Panc1 (cell line): ENCODE measurements at regions not wholly inside any gene's neighbourhood (a gene's known extent, or its start where the extent isn't known, plus 50 kb on each side); places are given as distances from the start of the nearest gene placed in this dataset.

Experiments
- ATAC-seq: fragments of 200-7000 bp; cut with Tn5 transposase; 2 replicates; pipeline ENCODE4 v1.9.1; 2020; ENCODE audit warnings: mild to moderate bottlenecking, moderate library complexity
- BruUV-seq: library from RNA; stranded (reverse); fragments of 400-500 nt; replicated peaks from 2 replicates; lab custom pipeline; 2021; lab: Mats Ljungman, UMichigan
- CTCF ChIA-PET: fragments of 300-600 bp; sonication (Branson Sonifier 250); formaldehyde crosslinking; loops from one replicate; lab custom pipeline; 2022; ENCODE audit warnings: antibody characterized with exemption; lab: Charles Lee
- POLR2A ChIA-PET: fragments of 300-600 bp; sonication (Branson Sonifier 250); formaldehyde crosslinking; loops from one replicate; lab custom pipeline; 2022; ENCODE audit warnings: antibody characterized with exemption; lab: Charles Lee
- DNase-seq: peaks from one replicate; pipeline ENCODE4 v3.0.0-alpha.2; 2010; ENCODE audit warnings: low read depth, low spot score
- H3K27ac ChIP-seq: 2 replicates; pipeline ENCODE4 v1.5.1; 2011; ENCODE audit warnings: mild to moderate bottlenecking, low read length, inconsistent platforms
- H3K27me3 ChIP-seq: fragments of 200-500 bp; sonication (Bioruptor generic); 2 replicates; pipeline ENCODE4 v1.6.0; 2014; ENCODE audit warnings: low read length, inconsistent platforms; ENCODE audit not compliant: control insufficient read depth, insufficient read depth
- H3K36me3 ChIP-seq: fragments of 200-500 bp; sonication (Bioruptor generic); 2 replicates; pipeline ENCODE4 v1.5.1; 2014; ENCODE audit warnings: inconsistent platforms, mild to moderate bottlenecking, low read length, moderate library complexity; ENCODE audit not compliant: control insufficient read depth, insufficient read depth
- H3K4me1 ChIP-seq: 2 replicates; pipeline ENCODE4 v1.5.1; 2011; ENCODE audit warnings: inconsistent platforms, mild to moderate bottlenecking, low read length, moderate library complexity; ENCODE audit not compliant: control insufficient read depth, insufficient read depth
- H3K4me3 ChIP-seq, 2 experiments: 2 replicates each; pipeline ENCODE4 v1.5.1; 2011 to 2012; ENCODE audit warnings: low read depth in 2 of 2, low read length in 2 of 2, mild to moderate bottlenecking in 2 of 2, inconsistent platforms in 1 of 2, moderate library complexity in 1 of 2
- H3K9me3 ChIP-seq: fragments of 200-500 bp; sonication (Bioruptor generic); 2 replicates; pipeline ENCODE4 v1.5.1; 2014; ENCODE audit warnings: low read depth, mild to moderate bottlenecking, inconsistent platforms, low read length, moderate library complexity; ENCODE audit not compliant: control insufficient read depth, insufficient read depth
- POLR2AphosphoS5 ChIP-seq: IDR thresholded peaks from 2 replicates; pipeline ENCODE4 v1.6.1; 2012; ENCODE audit warnings: mild to moderate bottlenecking, low read depth, low read length, moderate library complexity
- SIN3A ChIP-seq: IDR thresholded peaks from 2 replicates; pipeline ENCODE4 v1.6.1; 2012; ENCODE audit warnings: low read depth, mild to moderate bottlenecking, low read length, moderate library complexity, borderline replicate concordance; ENCODE audit not compliant: insufficient read depth
- TCF7L2 ChIP-seq: IDR thresholded peaks from 2 replicates; pipeline ENCODE4 v1.6.1; 2011; ENCODE audit warnings: mild to moderate bottlenecking, low read depth, low read length, inconsistent platforms
- in situ Hi-C: cut with HindIII; loops from 2 replicates; pipeline ENCODE4 v1.10.0; 2016; ENCODE audit warnings: low sequenced_read_pairs, low pct_unique_long_range_greater_than_20kb
- intact Hi-C: fragments of 100-400 bp; cut with micrococcal nuclease; formaldehyde crosslinking; loops from one replicate; pipeline ENCODE4 v1.10.0; 2022; ENCODE audit not compliant: unreplicated experiment
- TF ChIP-seq, protein P1 (sequence below): fragments of 450-650 bp; IDR thresholded peaks from 2 replicates; pipeline ENCODE4 v1.5.1; 2017; ENCODE audit warnings: mild to moderate bottlenecking
- TF ChIP-seq, protein P2 (sequence below), 2 experiments: IDR thresholded peaks; 2 replicates each; pipeline ENCODE4 v1.6.1; 2011 to 2012; ENCODE audit warnings: low read depth in 2 of 2, control low read depth in 1 of 2, low read length in 1 of 2, mild to moderate bottlenecking in 1 of 2, moderate library complexity in 1 of 2; ENCODE audit not compliant: insufficient read depth in 1 of 2

DNA sequence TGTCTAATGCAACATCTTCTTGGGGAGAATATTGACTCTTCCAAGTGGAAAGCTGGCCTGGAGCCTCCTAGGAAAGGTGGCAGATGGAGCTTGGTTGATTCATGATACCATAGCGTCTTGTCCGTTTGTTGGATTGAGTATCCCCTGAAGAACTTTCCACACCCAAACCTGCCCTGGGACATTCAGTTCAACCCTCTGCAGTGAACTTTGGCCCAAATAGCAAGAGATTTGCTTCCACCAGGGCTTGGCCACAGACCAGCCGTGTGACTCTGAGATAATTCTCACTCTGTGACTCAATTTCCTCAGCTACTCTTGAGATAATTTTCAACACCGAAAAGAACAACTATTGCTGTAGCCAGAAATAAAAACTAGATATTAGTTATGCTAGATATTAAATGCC, 108.0 kb upstream of the RAD23B start:
- no peaks in the 10 kb centered on the region for H3K27me3 ChIP-seq
- ChIA-PET CTCF (no interaction called here), POLR2A (no interaction called here)
- no peak overlapping the region for H3K27ac ChIP-seq
- no peak for TF ChIP-seq TCF7L2
- TF ChIP-seq POLR2AphosphoS5: no peak
- TF ChIP-seq SIN3A: no peak
- TF ChIP-seq, protein P1, sequence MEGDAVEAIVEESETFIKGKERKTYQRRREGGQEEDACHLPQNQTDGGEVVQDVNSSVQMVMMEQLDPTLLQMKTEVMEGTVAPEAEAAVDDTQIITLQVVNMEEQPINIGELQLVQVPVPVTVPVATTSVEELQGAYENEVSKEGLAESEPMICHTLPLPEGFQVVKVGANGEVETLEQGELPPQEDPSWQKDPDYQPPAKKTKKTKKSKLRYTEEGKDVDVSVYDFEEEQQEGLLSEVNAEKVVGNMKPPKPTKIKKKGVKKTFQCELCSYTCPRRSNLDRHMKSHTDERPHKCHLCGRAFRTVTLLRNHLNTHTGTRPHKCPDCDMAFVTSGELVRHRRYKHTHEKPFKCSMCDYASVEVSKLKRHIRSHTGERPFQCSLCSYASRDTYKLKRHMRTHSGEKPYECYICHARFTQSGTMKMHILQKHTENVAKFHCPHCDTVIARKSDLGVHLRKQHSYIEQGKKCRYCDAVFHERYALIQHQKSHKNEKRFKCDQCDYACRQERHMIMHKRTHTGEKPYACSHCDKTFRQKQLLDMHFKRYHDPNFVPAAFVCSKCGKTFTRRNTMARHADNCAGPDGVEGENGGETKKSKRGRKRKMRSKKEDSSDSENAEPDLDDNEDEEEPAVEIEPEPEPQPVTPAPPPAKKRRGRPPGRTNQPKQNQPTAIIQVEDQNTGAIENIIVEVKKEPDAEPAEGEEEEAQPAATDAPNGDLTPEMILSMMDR: no peak
- TF ChIP-seq, protein P2, sequence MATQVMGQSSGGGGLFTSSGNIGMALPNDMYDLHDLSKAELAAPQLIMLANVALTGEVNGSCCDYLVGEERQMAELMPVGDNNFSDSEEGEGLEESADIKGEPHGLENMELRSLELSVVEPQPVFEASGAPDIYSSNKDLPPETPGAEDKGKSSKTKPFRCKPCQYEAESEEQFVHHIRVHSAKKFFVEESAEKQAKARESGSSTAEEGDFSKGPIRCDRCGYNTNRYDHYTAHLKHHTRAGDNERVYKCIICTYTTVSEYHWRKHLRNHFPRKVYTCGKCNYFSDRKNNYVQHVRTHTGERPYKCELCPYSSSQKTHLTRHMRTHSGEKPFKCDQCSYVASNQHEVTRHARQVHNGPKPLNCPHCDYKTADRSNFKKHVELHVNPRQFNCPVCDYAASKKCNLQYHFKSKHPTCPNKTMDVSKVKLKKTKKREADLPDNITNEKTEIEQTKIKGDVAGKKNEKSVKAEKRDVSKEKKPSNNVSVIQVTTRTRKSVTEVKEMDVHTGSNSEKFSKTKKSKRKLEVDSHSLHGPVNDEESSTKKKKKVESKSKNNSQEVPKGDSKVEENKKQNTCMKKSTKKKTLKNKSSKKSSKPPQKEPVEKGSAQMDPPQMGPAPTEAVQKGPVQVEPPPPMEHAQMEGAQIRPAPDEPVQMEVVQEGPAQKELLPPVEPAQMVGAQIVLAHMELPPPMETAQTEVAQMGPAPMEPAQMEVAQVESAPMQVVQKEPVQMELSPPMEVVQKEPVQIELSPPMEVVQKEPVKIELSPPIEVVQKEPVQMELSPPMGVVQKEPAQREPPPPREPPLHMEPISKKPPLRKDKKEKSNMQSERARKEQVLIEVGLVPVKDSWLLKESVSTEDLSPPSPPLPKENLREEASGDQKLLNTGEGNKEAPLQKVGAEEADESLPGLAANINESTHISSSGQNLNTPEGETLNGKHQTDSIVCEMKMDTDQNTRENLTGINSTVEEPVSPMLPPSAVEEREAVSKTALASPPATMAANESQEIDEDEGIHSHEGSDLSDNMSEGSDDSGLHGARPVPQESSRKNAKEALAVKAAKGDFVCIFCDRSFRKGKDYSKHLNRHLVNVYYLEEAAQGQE (IDR thresholded peaks at IDR 0.05; ENCODE audit: insufficient read depth in 1 of 2, low read depth in 2 of 2, low read length in 1 of 2): no peak
- ATAC-seq (no peak), DNase-seq (no peak)
- H3K36me3 ChIP-seq: no peaks in the 10 kb centered on the region
- intact Hi-C loops: loop anchor here (10.0 kb wide), 1 partner anchor 310 kb away; the partner anchor contains the start of gene ZNF462
- BruUV-seq: no TSS peak
- no peaks in the 10 kb centered on the region for H3K4me1 ChIP-seq
- H3K4me3 ChIP-seq: no peak overlapping the region
- in situ Hi-C loops: no loop called here
- H3K9me3 ChIP-seq: no peaks in the 10 kb centered on the region

DNA sequence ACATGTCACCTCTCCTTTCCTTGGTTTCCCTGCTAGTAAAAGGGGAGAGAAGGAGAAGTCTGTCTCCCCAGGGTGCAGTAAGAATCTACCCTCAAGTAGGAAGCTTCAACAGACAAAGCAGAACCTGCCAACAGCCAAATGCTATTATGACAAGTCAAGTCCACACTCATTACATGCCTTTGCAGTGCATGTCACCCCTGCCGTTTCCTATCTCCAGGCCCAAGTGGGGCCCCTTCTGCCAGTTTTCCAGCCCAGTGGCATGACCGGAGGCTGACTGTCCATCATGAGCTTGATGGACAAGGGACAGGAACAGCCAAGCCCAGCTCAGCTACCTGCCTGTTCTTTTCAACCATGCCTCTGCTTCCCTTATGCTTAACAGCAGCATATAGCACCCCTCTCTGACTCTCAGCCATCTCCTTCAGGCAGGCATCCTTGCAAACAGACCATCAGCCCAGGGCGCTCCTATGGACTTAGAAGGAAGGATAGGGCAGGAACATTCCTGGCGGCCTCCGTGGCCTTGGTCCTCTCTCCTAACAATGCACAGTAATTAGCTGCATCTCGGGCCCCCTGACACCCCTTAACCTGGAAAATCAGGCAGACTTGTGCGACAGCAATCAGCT, 107.2 kb upstream of the RAD23B start:
- in situ Hi-C loops (no loop called here), intact Hi-C loops (loop anchor here (10.0 kb wide), 1 partner anchor 311 kb away; the partner anchor contains the start of gene ZNF462)
- no peaks in the 10 kb centered on the region for H3K36me3 ChIP-seq
- ChIA-PET CTCF (no interaction called here), POLR2A (no interaction called here)
- no peak overlapping the region for H3K27ac ChIP-seq
- no peaks in the 10 kb centered on the region for H3K27me3 ChIP-seq
- DNase-seq (no peak), ATAC-seq (no peak)
- H3K9me3 ChIP-seq: no peaks in the 10 kb centered on the region
- H3K4me3 ChIP-seq: no peak overlapping the region
- no TSS peak for BruUV-seq
- no peaks in the 10 kb centered on the region for H3K4me1 ChIP-seq
- TF ChIP-seq, protein P2 (IDR thresholded peaks at IDR 0.05; ENCODE audit: insufficient read depth in 1 of 2, low read depth in 2 of 2, low read length in 1 of 2): no peak
- TF ChIP-seq, protein P1: no peak
- TF ChIP-seq TCF7L2 (no peak), SIN3A (no peak), POLR2AphosphoS5 (no peak)
